HepG2 (cell line): ENCODE measurements at regions not wholly inside any gene's neighbourhood (a gene's known extent, or its start where the extent isn't known, plus 50 kb on each side); places are given as distances from the start of the nearest gene placed in this dataset.

Experiments used
- ATRX ChIP-seq: sonication (generic); formaldehyde crosslinking; IDR thresholded peaks from 2 replicates; pipeline ENCODE4 v1.4.0; 2020; ENCODE audit warnings: missing genetic modification reagents, borderline replicate concordance
- CTCF ChIP-seq: sonication (generic); formaldehyde crosslinking; IDR thresholded peaks from 2 replicates; pipeline ENCODE4 v1.5.0; 2020; ENCODE audit warnings: mild to moderate bottlenecking, missing genetic modification reagents, moderate library complexity
- EZH2 ChIP-seq: conservative IDR thresholded peaks from 2 replicates; pipeline ENCODE4 v1.6.1; 2012; ENCODE audit warnings: mild to moderate bottlenecking, low read depth, low read length, moderate library complexity
- HCFC1 ChIP-seq: fragments of 150-350 bp; IDR thresholded peaks from 2 replicates; pipeline ENCODE4 v1.6.1; 2014; ENCODE audit warnings: low read depth, low read length
- HNRNPK ChIP-seq: fragments of 200-400 bp; formaldehyde crosslinking; IDR thresholded peaks from 2 replicates; pipeline ENCODE4 v1.6.1; 2018; ENCODE audit warnings: low read length, low read depth, moderate library complexity, mild to moderate bottlenecking; ENCODE audit not compliant: poor library complexity, severe bottlenecking
- JUNB ChIP-seq: sonication (generic); formaldehyde crosslinking; IDR thresholded peaks from 2 replicates; pipeline ENCODE4 v1.8.0; 2022; ENCODE audit warnings: missing genetic modification reagents, mild to moderate bottlenecking, borderline replicate concordance
- KAT8 ChIP-seq: IDR thresholded peaks from 2 replicates; pipeline ENCODE4 v1.6.1; 2016; ENCODE audit warnings: missing genetic modification reagents, missing compliant biosample characterization
- SP140L ChIP-seq: sonication (generic); formaldehyde crosslinking; IDR thresholded peaks from 2 replicates; pipeline ENCODE4 v1.4.0; 2020; ENCODE audit warnings: missing genetic modification reagents, borderline replicate concordance
- SRF ChIP-seq: IDR thresholded peaks from 2 replicates; pipeline ENCODE4 v1.6.1; 2011; ENCODE audit warnings: mild to moderate bottlenecking, low read depth, low read length, moderate library complexity
- TCF7 ChIP-seq: sonication (generic); IDR thresholded peaks from 2 replicates; pipeline ENCODE4 v1.6.1; 2016; ENCODE audit warnings: antibody characterized with exemption, low read depth
- ZNF225 ChIP-seq: sonication (generic); formaldehyde crosslinking; IDR thresholded peaks from 2 replicates; pipeline ENCODE4 v1.4.0; 2020; ENCODE audit warnings: mild to moderate bottlenecking, missing genetic modification reagents
- TF ChIP-seq, protein P1 (sequence below): sonication (generic); formaldehyde crosslinking; conservative IDR thresholded peaks from 2 replicates; pipeline ENCODE4 v1.8.1; 2023; ENCODE audit warnings: missing genetic modification reagents

- no peak for TF ChIP-seq ZNF225 (CRISPR knock-in tag)
- no peak for TF ChIP-seq SP140L
- TF ChIP-seq JUNB (CRISPR knock-in tag) = no peak
- no peak for TF ChIP-seq HCFC1
- no peak for TF ChIP-seq CTCF (CRISPR knock-in tag)
- no peak for TF ChIP-seq SRF
- no peak for TF ChIP-seq TCF7
- no peak for TF ChIP-seq ATRX (CRISPR knock-in tag)
- no peak for TF ChIP-seq EZH2
- TF ChIP-seq, protein P1, sequence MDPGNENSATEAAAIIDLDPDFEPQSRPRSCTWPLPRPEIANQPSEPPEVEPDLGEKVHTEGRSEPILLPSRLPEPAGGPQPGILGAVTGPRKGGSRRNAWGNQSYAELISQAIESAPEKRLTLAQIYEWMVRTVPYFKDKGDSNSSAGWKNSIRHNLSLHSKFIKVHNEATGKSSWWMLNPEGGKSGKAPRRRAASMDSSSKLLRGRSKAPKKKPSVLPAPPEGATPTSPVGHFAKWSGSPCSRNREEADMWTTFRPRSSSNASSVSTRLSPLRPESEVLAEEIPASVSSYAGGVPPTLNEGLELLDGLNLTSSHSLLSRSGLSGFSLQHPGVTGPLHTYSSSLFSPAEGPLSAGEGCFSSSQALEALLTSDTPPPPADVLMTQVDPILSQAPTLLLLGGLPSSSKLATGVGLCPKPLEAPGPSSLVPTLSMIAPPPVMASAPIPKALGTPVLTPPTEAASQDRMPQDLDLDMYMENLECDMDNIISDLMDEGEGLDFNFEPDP (CRISPR knock-in tag) = no peak
- TF ChIP-seq HNRNPK = no peak
- no peak for TF ChIP-seq KAT8 (CRISPR knock-in tag)
Observed at GRCh38 chr2:118557016-118557415, 290.4 kb downstream of the EN1 start.
